22Rv1 (cell line): ENCODE measurements at regions not wholly inside any gene's neighbourhood (a gene's known extent, or its start where the extent isn't known, plus 50 kb on each side); places are given as distances from the start of the nearest gene placed in this dataset.

Experiments used
- ZFX ChIP-seq: fragments of 450-650 bp; IDR thresholded peaks from 2 replicates; pipeline ENCODE4 v1.6.1; 2017; ENCODE audit warnings: antibody characterized with exemption, borderline replicate concordance
- TF ChIP-seq, protein P1 (sequence below): fragments of 450-650 bp; IDR thresholded peaks from 2 replicates; pipeline ENCODE4 v1.5.1; 2017; ENCODE audit warnings: mild to moderate bottlenecking

- TF ChIP-seq, protein P1, sequence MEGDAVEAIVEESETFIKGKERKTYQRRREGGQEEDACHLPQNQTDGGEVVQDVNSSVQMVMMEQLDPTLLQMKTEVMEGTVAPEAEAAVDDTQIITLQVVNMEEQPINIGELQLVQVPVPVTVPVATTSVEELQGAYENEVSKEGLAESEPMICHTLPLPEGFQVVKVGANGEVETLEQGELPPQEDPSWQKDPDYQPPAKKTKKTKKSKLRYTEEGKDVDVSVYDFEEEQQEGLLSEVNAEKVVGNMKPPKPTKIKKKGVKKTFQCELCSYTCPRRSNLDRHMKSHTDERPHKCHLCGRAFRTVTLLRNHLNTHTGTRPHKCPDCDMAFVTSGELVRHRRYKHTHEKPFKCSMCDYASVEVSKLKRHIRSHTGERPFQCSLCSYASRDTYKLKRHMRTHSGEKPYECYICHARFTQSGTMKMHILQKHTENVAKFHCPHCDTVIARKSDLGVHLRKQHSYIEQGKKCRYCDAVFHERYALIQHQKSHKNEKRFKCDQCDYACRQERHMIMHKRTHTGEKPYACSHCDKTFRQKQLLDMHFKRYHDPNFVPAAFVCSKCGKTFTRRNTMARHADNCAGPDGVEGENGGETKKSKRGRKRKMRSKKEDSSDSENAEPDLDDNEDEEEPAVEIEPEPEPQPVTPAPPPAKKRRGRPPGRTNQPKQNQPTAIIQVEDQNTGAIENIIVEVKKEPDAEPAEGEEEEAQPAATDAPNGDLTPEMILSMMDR, result no peak
- TF ChIP-seq ZFX, result no peak
Observed at GRCh38 chr13:23999424-23999823, 102.1 kb upstream of the C1QTNF9B start.
